Prostate gland (tissue), 2 donors: ENCODE measurements at regions not wholly inside any gene's neighbourhood (a gene's known extent, or its start where the extent isn't known, plus 50 kb on each side); places are given as distances from the start of the nearest gene placed in this dataset.

Experiments
- DNase-seq: peaks from one replicate; pipeline ENCODE4 v3.0.0-alpha.2; 2019; ENCODE audit warnings: low spot score
- H3K27ac ChIP-seq, 2 donors: fragments of 200-600 bp; sonication (generic); 2 replicates each; pipeline ENCODE4 v1.5.1; 2017 to 2019
- H3K27me3 ChIP-seq: fragments of 200-600 bp; sonication (generic); replicated peaks from 2 replicates; pipeline ENCODE4 v1.5.1; 2019; ENCODE audit not compliant: insufficient read depth
- H3K36me3 ChIP-seq, 2 donors: fragments of 200-600 bp; sonication (generic); 1 replicate in 1 of 2; 2 replicates in 1 of 2; pipeline versions ENCODE4 v1.5.1 to v1.8.1; 2017 to 2019
- H3K4me1 ChIP-seq: fragments of 200-600 bp; sonication (generic); replicated peaks from 2 replicates; pipeline ENCODE4 v1.5.1; 2019
- H3K4me3 ChIP-seq, 2 donors: fragments of 200-600 bp; sonication (generic); 2 replicates each; pipeline ENCODE4 v1.5.1; 2017 to 2019
- H3K9me3 ChIP-seq: fragments of 200-600 bp; sonication (generic); 2 replicates; pipeline ENCODE4 v1.5.1; 2017
- POLR2A ChIP-seq: fragments of 450-650 bp; IDR thresholded peaks from one replicate; pipeline ENCODE4 v1.6.1; 2016; ENCODE audit warnings: antibody characterized with exemption, mild to moderate bottlenecking
- POLR2AphosphoS5 ChIP-seq: sonication (generic); formaldehyde crosslinking; IDR thresholded peaks from one replicate; pipeline ENCODE4 v1.6.1; 2017; ENCODE audit warnings: antibody characterized with exemption
- WGBS: methylation state at CpG from one replicate; pipeline ENCODE4 v1.1.5; 2018; 5-methylcytosine and 5-hydroxymethylcytosine counted together
- intact Hi-C: fragments of 100-400 bp; cut with DNase I; formaldehyde crosslinking; loops from one replicate; pipeline ENCODE4 v1.14.2; 2022
- TF ChIP-seq, protein P1 (sequence below), 4 experiments: fragments of 200-600 bp in 2 of 4; fragments of 450-650 bp in 2 of 4; sonication (generic) in 2 of 4; IDR thresholded peaks; 1 replicate in 3 of 4; 2 replicates in 1 of 4; pipeline ENCODE4 v1.5.1; 2016 to 2019; ENCODE audit warnings: antibody characterized with exemption in 4 of 4, mild to moderate bottlenecking in 2 of 4, moderate library complexity in 2 of 4

DNA sequence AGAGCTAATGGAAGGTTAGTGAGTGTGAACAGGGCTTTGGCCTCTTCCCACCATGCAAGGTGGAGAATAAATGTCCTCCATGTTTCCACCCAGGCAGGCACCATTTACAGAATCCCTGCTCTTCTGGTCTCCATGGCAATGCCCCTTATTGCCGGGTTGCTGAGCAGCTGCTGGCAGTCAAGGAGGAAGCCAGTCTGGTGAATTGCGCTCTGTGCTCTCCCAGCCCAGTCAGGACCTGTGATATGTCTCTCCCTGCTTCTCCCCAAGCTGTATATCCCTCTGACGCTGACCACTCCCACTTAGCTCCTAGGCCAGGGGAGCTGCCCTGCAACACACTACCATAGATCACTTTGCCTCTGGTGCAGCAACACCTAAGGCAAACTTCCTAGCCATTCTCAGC, 402.1 kb upstream of the ERCC4 start:
- intact Hi-C loops = no loop called here

DNA sequence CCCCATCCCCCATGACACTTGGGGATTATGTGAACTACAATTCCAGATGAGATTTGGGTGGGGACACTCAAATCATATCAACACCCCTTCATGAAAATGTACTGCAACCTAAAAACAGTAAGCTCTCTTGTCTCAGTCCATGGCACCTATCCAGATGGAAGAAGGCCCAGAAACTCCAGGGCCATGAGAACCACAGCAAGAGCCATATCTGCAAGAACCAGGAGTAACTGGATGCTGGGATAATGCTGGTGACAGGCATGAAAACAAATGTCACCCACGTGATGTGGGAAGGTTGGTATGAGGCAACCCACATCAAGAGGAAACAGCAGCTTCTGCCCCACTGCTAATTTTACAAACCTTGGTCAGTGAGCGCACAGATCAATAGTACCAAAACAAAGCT, 400.1 kb upstream of the ERCC4 start:
- Histone ChIP-seq H3K4me1 (no peaks in the 10 kb centered on the region), H3K36me3 (no peaks in the 10 kb centered on the region), H3K9me3 (no peaks in the 10 kb centered on the region), H3K27ac (no peak overlapping the region), H3K4me3 (no peak overlapping the region), H3K27me3 (no peaks in the 10 kb centered on the region)
- WGBS = 65% methylated on average over 2 of the region's 2 CpGs
- intact Hi-C loops = no loop called here
- no peak for DNase-seq
- TF ChIP-seq, protein P1, sequence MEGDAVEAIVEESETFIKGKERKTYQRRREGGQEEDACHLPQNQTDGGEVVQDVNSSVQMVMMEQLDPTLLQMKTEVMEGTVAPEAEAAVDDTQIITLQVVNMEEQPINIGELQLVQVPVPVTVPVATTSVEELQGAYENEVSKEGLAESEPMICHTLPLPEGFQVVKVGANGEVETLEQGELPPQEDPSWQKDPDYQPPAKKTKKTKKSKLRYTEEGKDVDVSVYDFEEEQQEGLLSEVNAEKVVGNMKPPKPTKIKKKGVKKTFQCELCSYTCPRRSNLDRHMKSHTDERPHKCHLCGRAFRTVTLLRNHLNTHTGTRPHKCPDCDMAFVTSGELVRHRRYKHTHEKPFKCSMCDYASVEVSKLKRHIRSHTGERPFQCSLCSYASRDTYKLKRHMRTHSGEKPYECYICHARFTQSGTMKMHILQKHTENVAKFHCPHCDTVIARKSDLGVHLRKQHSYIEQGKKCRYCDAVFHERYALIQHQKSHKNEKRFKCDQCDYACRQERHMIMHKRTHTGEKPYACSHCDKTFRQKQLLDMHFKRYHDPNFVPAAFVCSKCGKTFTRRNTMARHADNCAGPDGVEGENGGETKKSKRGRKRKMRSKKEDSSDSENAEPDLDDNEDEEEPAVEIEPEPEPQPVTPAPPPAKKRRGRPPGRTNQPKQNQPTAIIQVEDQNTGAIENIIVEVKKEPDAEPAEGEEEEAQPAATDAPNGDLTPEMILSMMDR (IDR thresholded peaks at IDR 0.05) = no peak
- no peak for TF ChIP-seq POLR2A
- TF ChIP-seq POLR2AphosphoS5 = no peak

More for the DNA sequence above, 402.1 kb upstream of the ERCC4 start:
- Histone ChIP-seq H3K4me3 (no peak overlapping the region), H3K9me3 (no peaks in the 10 kb centered on the region), H3K27ac (no peak overlapping the region), H3K36me3 (no peaks in the 10 kb centered on the region), H3K4me1 (no peaks in the 10 kb centered on the region), H3K27me3 (no peaks in the 10 kb centered on the region)
- TF ChIP-seq POLR2A (no peak), POLR2AphosphoS5 (no peak)
- TF ChIP-seq, protein P1 (IDR thresholded peaks at IDR 0.05) = no peak
- DNase-seq = no peak
- WGBS = 44% methylated on average over 3 of the region's 3 CpGs

DNA sequence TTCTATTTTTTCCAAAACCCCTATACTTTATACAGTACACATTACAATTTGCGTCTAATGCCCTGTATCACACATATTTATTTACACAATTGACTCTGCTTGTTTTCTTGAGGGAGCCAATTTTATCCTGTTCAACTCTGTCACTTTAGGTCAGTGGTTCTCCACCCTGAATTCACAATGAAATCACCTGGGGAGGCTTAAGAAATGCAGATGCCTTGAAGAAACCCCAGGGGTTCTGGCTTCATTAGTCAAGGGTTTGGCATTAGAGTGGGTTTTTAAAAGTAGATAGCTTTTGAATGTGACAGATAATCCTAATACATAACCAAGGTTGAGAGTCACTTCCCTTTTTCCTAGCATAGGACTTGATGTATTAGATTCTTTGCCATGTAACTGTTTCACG, 398.6 kb upstream of the ERCC4 start:
- intact Hi-C loops = no loop called here

DNA sequence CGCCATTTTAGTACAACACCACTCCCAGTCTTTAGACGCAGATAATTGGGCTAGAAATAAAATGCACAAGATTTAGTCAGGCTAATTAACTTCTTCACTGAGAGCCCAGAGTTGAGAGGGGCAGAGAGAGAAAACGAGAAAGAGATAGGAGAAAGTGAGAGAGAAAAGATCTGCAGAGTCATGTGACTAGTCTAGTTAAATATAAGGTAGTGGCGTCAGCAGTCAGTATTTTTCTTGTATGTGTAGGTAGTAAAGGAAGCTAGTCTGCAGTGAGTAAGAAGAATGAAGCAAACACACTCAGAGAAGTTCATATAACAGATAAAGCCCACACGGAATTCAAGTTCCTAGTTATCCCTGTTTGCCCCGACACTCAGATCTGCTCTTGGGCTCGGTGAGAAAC, 392.6 kb upstream of the ERCC4 start:
- Histone ChIP-seq H3K27ac (no peak overlapping the region), H3K9me3 (no peaks in the 10 kb centered on the region), H3K4me1 (no peaks in the 10 kb centered on the region), H3K36me3 (no peaks in the 10 kb centered on the region), H3K27me3 (no peaks in the 10 kb centered on the region), H3K4me3 (no peak overlapping the region)
- DNase-seq = no peak
- TF ChIP-seq POLR2AphosphoS5 (no peak), POLR2A (no peak)
- TF ChIP-seq, protein P1 (IDR thresholded peaks at IDR 0.05) = no peak
- WGBS = 58% methylated on average over 7 of the region's 7 CpGs
- intact Hi-C loops = no loop called here

More for the DNA sequence above, 398.6 kb upstream of the ERCC4 start:
- H3K4me1 ChIP-seq = no peaks in the 10 kb centered on the region
- no peaks in the 10 kb centered on the region for H3K9me3 ChIP-seq
- no peaks in the 10 kb centered on the region for H3K36me3 ChIP-seq
- H3K4me3 ChIP-seq = no peak overlapping the region
- H3K27me3 ChIP-seq = no peaks in the 10 kb centered on the region
- TF ChIP-seq, protein P1 (IDR thresholded peaks at IDR 0.05) = no peak
- TF ChIP-seq POLR2AphosphoS5 (no peak), POLR2A (no peak)
- 65% methylated on average over 2 of the region's 2 CpGs for WGBS
- DNase-seq = no peak
- H3K27ac ChIP-seq = no peak overlapping the region

DNA sequence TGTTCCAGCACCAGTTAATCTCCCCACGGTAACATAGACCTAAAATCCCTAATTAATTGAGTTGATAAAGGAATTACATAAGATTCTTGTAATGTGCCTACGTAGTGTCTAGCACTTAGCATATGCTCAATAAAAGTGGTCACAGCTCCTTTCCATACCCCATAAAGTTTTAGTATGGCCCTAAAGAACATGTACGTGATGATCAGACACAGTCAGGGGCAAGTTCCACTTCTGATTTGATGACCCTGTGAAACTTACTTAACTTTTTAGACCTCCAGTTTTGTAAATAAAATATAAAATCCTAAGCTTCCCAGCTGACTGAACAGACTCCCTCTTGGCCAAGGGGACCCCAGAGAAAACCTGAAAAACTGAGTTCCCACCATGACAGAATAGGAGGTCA, 391.3 kb upstream of the ERCC4 start:
- DNase-seq = no peak
- Histone ChIP-seq H3K4me3 (no peak overlapping the region), H3K36me3 (no peaks in the 10 kb centered on the region), H3K27ac (no peak overlapping the region), H3K4me1 (no peaks in the 10 kb centered on the region), H3K27me3 (no peaks in the 10 kb centered on the region), H3K9me3 (no peaks in the 10 kb centered on the region)
- TF ChIP-seq POLR2A (no peak), POLR2AphosphoS5 (no peak)
- TF ChIP-seq, protein P1 (IDR thresholded peaks at IDR 0.05) = no peak
- intact Hi-C loops = no loop called here
- WGBS = 71% methylated on average over 3 of the region's 3 CpGs
